Peyer's patch (tissue), 4 donors: ENCODE measurements at regions not wholly inside any gene's neighbourhood (a gene's known extent, or its start where the extent isn't known, plus 50 kb on each side); places are given as distances from the start of the nearest gene placed in this dataset.

Experiments
- DNase-seq, 3 donors: peaks; one replicate each; pipeline ENCODE4 v3.0.0-alpha.2; 2017 to 2019
- H3K27ac ChIP-seq, 4 donors: fragments of 200-600 bp; sonication (generic); one replicate each; pipeline ENCODE4 v1.5.1; 2016 to 2019
- H3K27me3 ChIP-seq, 2 donors: fragments of 200-600 bp; sonication (generic); one replicate each; pipeline ENCODE4 v1.5.1; 2019
- H3K36me3 ChIP-seq, 3 donors: fragments of 200-600 bp; sonication (generic); one replicate each; pipeline ENCODE4 v1.5.1; 2016 to 2019
- H3K4me1 ChIP-seq, 4 donors: fragments of 200-600 bp; sonication (generic); one replicate each; pipeline ENCODE4 v1.5.1; 2016 to 2019
- H3K4me3 ChIP-seq, 4 donors: fragments of 200-600 bp; sonication (generic); 1 replicate in 3 of 4; 2 replicates in 1 of 4; pipeline ENCODE4 v1.5.1; 2016 to 2019; ENCODE audit warnings: mild to moderate bottlenecking in 1 of 4
- H3K9me3 ChIP-seq, 4 donors: fragments of 200-600 bp; sonication (generic); one replicate each; pipeline ENCODE4 v1.5.1; 2016 to 2019; ENCODE audit warnings: mild to moderate bottlenecking in 1 of 4
- POLR2A ChIP-seq, 2 donors: fragments of 450-650 bp; IDR thresholded peaks; one replicate each; pipeline ENCODE4 v1.5.1; 2017; ENCODE audit warnings: antibody characterized with exemption in 2 of 2, mild to moderate bottlenecking in 2 of 2, moderate library complexity in 2 of 2
- TF ChIP-seq, protein P1 (sequence below), 6 experiments: fragments of 450-650 bp in 4 of 6; fragments of 200-600 bp in 2 of 6; sonication (generic) in 1 of 6; IDR thresholded peaks; one replicate each; pipeline ENCODE4 v1.5.1; 2017 to 2019; ENCODE audit warnings: antibody characterized with exemption in 6 of 6, mild to moderate bottlenecking in 3 of 6, moderate library complexity in 1 of 6

- TF ChIP-seq, protein P1, sequence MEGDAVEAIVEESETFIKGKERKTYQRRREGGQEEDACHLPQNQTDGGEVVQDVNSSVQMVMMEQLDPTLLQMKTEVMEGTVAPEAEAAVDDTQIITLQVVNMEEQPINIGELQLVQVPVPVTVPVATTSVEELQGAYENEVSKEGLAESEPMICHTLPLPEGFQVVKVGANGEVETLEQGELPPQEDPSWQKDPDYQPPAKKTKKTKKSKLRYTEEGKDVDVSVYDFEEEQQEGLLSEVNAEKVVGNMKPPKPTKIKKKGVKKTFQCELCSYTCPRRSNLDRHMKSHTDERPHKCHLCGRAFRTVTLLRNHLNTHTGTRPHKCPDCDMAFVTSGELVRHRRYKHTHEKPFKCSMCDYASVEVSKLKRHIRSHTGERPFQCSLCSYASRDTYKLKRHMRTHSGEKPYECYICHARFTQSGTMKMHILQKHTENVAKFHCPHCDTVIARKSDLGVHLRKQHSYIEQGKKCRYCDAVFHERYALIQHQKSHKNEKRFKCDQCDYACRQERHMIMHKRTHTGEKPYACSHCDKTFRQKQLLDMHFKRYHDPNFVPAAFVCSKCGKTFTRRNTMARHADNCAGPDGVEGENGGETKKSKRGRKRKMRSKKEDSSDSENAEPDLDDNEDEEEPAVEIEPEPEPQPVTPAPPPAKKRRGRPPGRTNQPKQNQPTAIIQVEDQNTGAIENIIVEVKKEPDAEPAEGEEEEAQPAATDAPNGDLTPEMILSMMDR (IDR thresholded peaks at IDR 0.05) = no peak
- no peak for TF ChIP-seq POLR2A (IDR thresholded peaks at IDR 0.05)
- H3K4me1 ChIP-seq = no peaks in the 10 kb centered on the region
- no peak overlapping the region for H3K27ac ChIP-seq
- H3K9me3 ChIP-seq = no peaks in the 10 kb centered on the region
- no peaks in the 10 kb centered on the region for H3K36me3 ChIP-seq
- H3K27me3 ChIP-seq = no peaks in the 10 kb centered on the region
- no peak for DNase-seq
- no peak overlapping the region for H3K4me3 ChIP-seq
These were observed 226.7 kb upstream of the N4BP1 start for GRCh38 chr16:48836636-48837035.

- H3K36me3 ChIP-seq = no peaks in the 10 kb centered on the region
- H3K4me1 ChIP-seq = no peaks in the 10 kb centered on the region
- no peak for TF ChIP-seq POLR2A (IDR thresholded peaks at IDR 0.05)
- TF ChIP-seq, protein P1 (IDR thresholded peaks at IDR 0.05) = no peak
- H3K9me3 ChIP-seq = no peaks in the 10 kb centered on the region
- H3K27me3 ChIP-seq = no peaks in the 10 kb centered on the region
- DNase-seq = no peak
- no peak overlapping the region for H3K4me3 ChIP-seq
- H3K27ac ChIP-seq = no peak overlapping the region
These were observed 226.1 kb upstream of the N4BP1 start for GRCh38 chr16:48836067-48836466.

DNA sequence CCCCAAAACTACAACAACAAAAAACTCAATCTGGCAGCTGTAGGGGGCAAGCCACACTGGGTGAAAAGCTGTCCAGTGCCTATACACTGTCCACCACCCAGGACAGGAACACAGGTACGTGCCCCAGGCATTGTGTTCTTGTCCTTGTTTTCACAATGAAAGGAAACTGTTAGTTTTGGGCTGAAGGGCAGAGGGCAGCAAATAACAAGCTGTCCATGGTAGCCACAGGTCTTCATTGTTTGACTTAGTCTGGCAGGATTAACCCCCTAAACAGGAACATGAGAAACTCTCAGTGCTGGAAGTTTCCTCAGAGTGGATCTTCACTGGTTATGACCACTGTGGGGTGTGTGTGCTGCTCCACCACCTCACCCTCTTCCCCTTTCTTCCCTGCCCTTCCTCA lies 224.6 kb upstream of the N4BP1 start:
- H3K27me3 ChIP-seq = no peaks in the 10 kb centered on the region
- no peaks in the 10 kb centered on the region for H3K9me3 ChIP-seq
- H3K27ac ChIP-seq = no peak overlapping the region
- no peaks in the 10 kb centered on the region for H3K4me1 ChIP-seq
- no peaks in the 10 kb centered on the region for H3K36me3 ChIP-seq
- DNase-seq = no peak
- H3K4me3 ChIP-seq = no peak overlapping the region
- TF ChIP-seq POLR2A (IDR thresholded peaks at IDR 0.05) = no peak
- TF ChIP-seq, protein P1 (IDR thresholded peaks at IDR 0.05) = no peak

DNA sequence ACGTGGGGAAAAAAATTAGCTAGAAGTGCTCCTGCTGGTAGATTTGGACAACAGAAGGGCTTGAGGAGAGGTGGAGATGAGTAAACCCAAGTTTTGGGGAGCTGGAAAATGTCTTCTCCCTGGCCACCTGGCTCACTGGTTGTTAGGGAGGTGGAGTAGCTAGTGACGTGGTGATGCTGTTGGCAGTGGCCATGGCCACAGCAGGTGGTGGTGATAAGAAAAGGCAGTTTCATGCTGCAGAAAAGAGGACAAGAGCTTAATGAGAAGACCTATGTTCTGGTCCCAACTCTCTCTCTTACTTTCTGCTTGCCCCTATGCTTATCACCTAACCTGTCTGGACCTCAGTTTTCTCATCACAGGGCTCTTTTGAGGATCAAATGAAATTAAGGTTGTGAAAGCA lies 223.5 kb upstream of the N4BP1 start:
- no peaks in the 10 kb centered on the region for H3K4me1 ChIP-seq
- TF ChIP-seq, protein P1 (IDR thresholded peaks at IDR 0.05) = no peak
- no peak for TF ChIP-seq POLR2A (IDR thresholded peaks at IDR 0.05)
- no peaks in the 10 kb centered on the region for H3K36me3 ChIP-seq
- DNase-seq = no peak
- no peaks in the 10 kb centered on the region for H3K27me3 ChIP-seq
- H3K9me3 ChIP-seq = no peaks in the 10 kb centered on the region
- H3K27ac ChIP-seq = no peak overlapping the region
- no peak overlapping the region for H3K4me3 ChIP-seq

DNA sequence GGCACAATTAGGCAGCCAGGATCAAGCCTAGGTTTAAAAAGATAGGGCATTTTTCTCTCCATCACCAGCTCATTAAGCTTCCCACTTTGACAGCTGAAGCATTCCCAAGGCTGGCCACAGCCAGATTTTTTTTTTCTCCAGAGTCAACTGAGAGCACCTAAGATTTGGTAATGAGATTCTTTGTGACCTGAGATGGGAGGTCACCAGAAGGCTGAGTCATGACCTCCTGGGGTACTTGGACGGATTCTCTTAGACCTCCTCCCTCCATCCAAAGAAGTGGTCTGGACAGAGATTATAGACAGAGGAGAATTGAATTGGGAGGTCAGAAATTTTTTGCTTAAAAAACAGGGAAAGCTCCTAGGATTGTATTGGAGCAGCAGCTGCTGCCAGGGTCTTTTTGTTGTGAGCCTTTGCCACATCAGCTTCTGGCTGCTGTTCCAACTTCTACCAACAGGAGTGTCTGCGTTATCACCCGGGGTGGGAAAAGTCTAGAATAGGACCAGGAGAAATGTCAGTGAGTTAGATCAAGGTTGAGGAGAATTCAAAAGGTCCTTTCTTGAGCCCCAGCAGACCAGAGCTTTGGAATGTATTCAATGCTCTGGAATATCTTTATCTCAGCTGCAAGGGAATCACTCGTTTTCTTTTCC lies 221.2 kb upstream of the N4BP1 start:
- no peaks in the 10 kb centered on the region for H3K9me3 ChIP-seq
- TF ChIP-seq, protein P1 (IDR thresholded peaks at IDR 0.05) = no peak
- no peak for TF ChIP-seq POLR2A (IDR thresholded peaks at IDR 0.05)
- H3K4me3 ChIP-seq = no peak overlapping the region
- no peak overlapping the region for H3K27ac ChIP-seq
- no peak for DNase-seq
- no peaks in the 10 kb centered on the region for H3K4me1 ChIP-seq
- no peaks in the 10 kb centered on the region for H3K27me3 ChIP-seq
- no peaks in the 10 kb centered on the region for H3K36me3 ChIP-seq
